ENCODE measurements at regions not wholly inside any gene's neighbourhood (a gene's known extent, or its start where the extent isn't known, plus 50 kb on each side); places are given as distances from the start of the nearest gene placed in this dataset.
"Not testable (repeated sequence)": the region's sequence is repeated elsewhere in the genome, so short reads cannot be mapped to it uniquely, and the experiment has no call there.

- Histone ChIP-seq H3K4me2 (ENCODE audit: extremely low read depth, insufficient read depth, low read length) (no peak overlapping the region), H4K20me1 (ENCODE audit: control insufficient read depth, extremely low read depth, insufficient read depth, low read length) (no peaks in the 10 kb centered on the region), H3K4me1 (ENCODE audit: control insufficient read depth, extremely low read depth, insufficient read depth, low read length) (no peaks in the 10 kb centered on the region), H3K9me3 (ENCODE audit: control insufficient read depth, insufficient read depth, low read depth, low read length) (no peaks in the 10 kb centered on the region), H3K79me2 (ENCODE audit: control insufficient read depth, insufficient read depth, low read length) (no peaks in the 10 kb centered on the region), H3K27ac (ENCODE audit: insufficient read depth, low read length) (no peak overlapping the region), H2AFZ (ENCODE audit: low read length) (no peak overlapping the region), H3K4me3 (replicated peaks in 1 of 4; ENCODE audit: control extremely low read depth in 1 of 4, insufficient read depth in 1 of 4, low read depth in 3 of 4, low read length in 4 of 4) (no peak overlapping the region), H3K27me3 (ENCODE audit: control insufficient read depth, insufficient read depth, low read length) (no peaks in the 10 kb centered on the region), H3K9ac (ENCODE audit: insufficient read depth, low read length) (no peak overlapping the region), H3K36me3 (ENCODE audit: control insufficient read depth, insufficient read depth, low read length) (no peaks in the 10 kb centered on the region)
- no peak for DNase-seq (ENCODE audit: low read depth in 2 of 2)
- TF ChIP-seq CTCF (conservative IDR thresholded peaks at IDR 0.05 in 1 of 2, IDR thresholded peaks at IDR 0.05 in 1 of 2; ENCODE audit: low read depth in 1 of 2, low read length in 2 of 2): no peak
- no peak for TF ChIP-seq EZH2 (IDR thresholded peaks at IDR 0.05; ENCODE audit: low read length, missing control alignments)
Observed at GRCh38 chr4:91887926-91888325, 415.8 kb upstream of the GRID2 start.

GRCh38 chr4:91891217-91891616 is 412.5 kb upstream of the GRID2 start:
- not testable (repeated sequence) for H3K27me3 ChIP-seq (ENCODE audit: control insufficient read depth, insufficient read depth, low read length); H3K36me3 ChIP-seq (ENCODE audit: control insufficient read depth, insufficient read depth, low read length); H3K9ac ChIP-seq (ENCODE audit: insufficient read depth, low read length); H3K4me3 ChIP-seq (replicated peaks in 1 of 4; ENCODE audit: control extremely low read depth in 1 of 4, insufficient read depth in 1 of 4, low read depth in 3 of 4, low read length in 4 of 4); H3K9me3 ChIP-seq (ENCODE audit: control insufficient read depth, insufficient read depth, low read depth, low read length); H3K27ac ChIP-seq (ENCODE audit: insufficient read depth, low read length); H2AFZ ChIP-seq (ENCODE audit: low read length); H3K4me1 ChIP-seq (ENCODE audit: control insufficient read depth, extremely low read depth, insufficient read depth, low read length); H3K79me2 ChIP-seq (ENCODE audit: control insufficient read depth, insufficient read depth, low read length); H4K20me1 ChIP-seq (ENCODE audit: control insufficient read depth, extremely low read depth, insufficient read depth, low read length); DNase-seq (ENCODE audit: low read depth in 2 of 2); H3K4me2 ChIP-seq (ENCODE audit: extremely low read depth, insufficient read depth, low read length)

GRCh38 chr4:91894006-91894405 is 409.8 kb upstream of the GRID2 start:
- Histone ChIP-seq H3K27ac (ENCODE audit: insufficient read depth, low read length) (no peak overlapping the region), H3K27me3 (ENCODE audit: control insufficient read depth, insufficient read depth, low read length) (no peaks in the 10 kb centered on the region), H3K9me3 (ENCODE audit: control insufficient read depth, insufficient read depth, low read depth, low read length) (no peaks in the 10 kb centered on the region), H2AFZ (ENCODE audit: low read length) (no peak overlapping the region), H3K36me3 (ENCODE audit: control insufficient read depth, insufficient read depth, low read length) (no peaks in the 10 kb centered on the region), H4K20me1 (ENCODE audit: control insufficient read depth, extremely low read depth, insufficient read depth, low read length) (no peaks in the 10 kb centered on the region), H3K4me3 (replicated peaks in 1 of 4; ENCODE audit: control extremely low read depth in 1 of 4, insufficient read depth in 1 of 4, low read depth in 3 of 4, low read length in 4 of 4) (no peak overlapping the region), H3K79me2 (ENCODE audit: control insufficient read depth, insufficient read depth, low read length) (no peaks in the 10 kb centered on the region), H3K4me1 (ENCODE audit: control insufficient read depth, extremely low read depth, insufficient read depth, low read length) (no peaks in the 10 kb centered on the region), H3K4me2 (ENCODE audit: extremely low read depth, insufficient read depth, low read length) (no peak overlapping the region), H3K9ac (ENCODE audit: insufficient read depth, low read length) (no peak overlapping the region)
- TF ChIP-seq EZH2 (IDR thresholded peaks at IDR 0.05; ENCODE audit: low read length, missing control alignments): no peak
- no peak for TF ChIP-seq CTCF (conservative IDR thresholded peaks at IDR 0.05 in 1 of 2, IDR thresholded peaks at IDR 0.05 in 1 of 2; ENCODE audit: low read depth in 1 of 2, low read length in 2 of 2)
- no peak for DNase-seq (ENCODE audit: low read depth in 2 of 2)

GRCh38 chr4:91904556-91904955 is 399.2 kb upstream of the GRID2 start:
- H3K36me3 ChIP-seq (ENCODE audit: control insufficient read depth, insufficient read depth, low read length): no peaks in the 10 kb centered on the region
- no peaks in the 10 kb centered on the region for H3K79me2 ChIP-seq (ENCODE audit: control insufficient read depth, insufficient read depth, low read length)
- H2AFZ ChIP-seq (ENCODE audit: low read length): no peak overlapping the region
- H4K20me1 ChIP-seq (ENCODE audit: control insufficient read depth, extremely low read depth, insufficient read depth, low read length): no peaks in the 10 kb centered on the region
- DNase-seq (ENCODE audit: low read depth in 2 of 2): no peak
- TF ChIP-seq CTCF (conservative IDR thresholded peaks at IDR 0.05 in 1 of 2, IDR thresholded peaks at IDR 0.05 in 1 of 2; ENCODE audit: low read depth in 1 of 2, low read length in 2 of 2): no peak
- TF ChIP-seq EZH2 (IDR thresholded peaks at IDR 0.05; ENCODE audit: low read length, missing control alignments): no peak
- H3K4me2 ChIP-seq (ENCODE audit: extremely low read depth, insufficient read depth, low read length): no peak overlapping the region
- H3K27ac ChIP-seq (ENCODE audit: insufficient read depth, low read length): no peak overlapping the region
- no peaks in the 10 kb centered on the region for H3K27me3 ChIP-seq (ENCODE audit: control insufficient read depth, insufficient read depth, low read length)
- no peaks in the 10 kb centered on the region for H3K4me1 ChIP-seq (ENCODE audit: control insufficient read depth, extremely low read depth, insufficient read depth, low read length)
- no peak overlapping the region for H3K9ac ChIP-seq (ENCODE audit: insufficient read depth, low read length)
- no peak overlapping the region for H3K4me3 ChIP-seq (replicated peaks in 1 of 4; ENCODE audit: control extremely low read depth in 1 of 4, insufficient read depth in 1 of 4, low read depth in 3 of 4, low read length in 4 of 4)
- H3K9me3 ChIP-seq (ENCODE audit: control insufficient read depth, insufficient read depth, low read depth, low read length): no peaks in the 10 kb centered on the region
